ENCODE measurements at regions not wholly inside any gene's neighbourhood (a gene's known extent, or its start where the extent isn't known, plus 50 kb on each side); places are given as distances from the start of the nearest gene placed in this dataset.

DNA sequence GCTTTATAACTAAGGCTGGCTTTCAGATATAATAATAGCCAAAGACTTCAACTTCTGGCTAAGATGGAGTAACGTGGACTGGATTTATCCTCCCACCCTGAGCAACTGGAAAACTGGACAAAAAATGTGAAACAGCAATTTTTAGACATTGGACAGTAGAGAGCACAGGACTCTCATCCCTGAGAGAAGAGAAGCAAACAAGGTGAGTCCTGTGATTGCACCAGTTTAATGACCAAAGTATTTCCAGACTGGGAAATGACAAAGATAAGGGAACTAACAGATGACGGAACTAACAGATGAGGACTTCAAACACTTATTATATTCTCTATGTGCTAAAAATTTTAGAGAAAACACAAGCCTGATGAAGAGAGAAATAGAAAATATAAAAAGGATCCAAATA is 175.7 kb upstream of the SLC25A13 start:
- TF ChIP-seq, protein P1, sequence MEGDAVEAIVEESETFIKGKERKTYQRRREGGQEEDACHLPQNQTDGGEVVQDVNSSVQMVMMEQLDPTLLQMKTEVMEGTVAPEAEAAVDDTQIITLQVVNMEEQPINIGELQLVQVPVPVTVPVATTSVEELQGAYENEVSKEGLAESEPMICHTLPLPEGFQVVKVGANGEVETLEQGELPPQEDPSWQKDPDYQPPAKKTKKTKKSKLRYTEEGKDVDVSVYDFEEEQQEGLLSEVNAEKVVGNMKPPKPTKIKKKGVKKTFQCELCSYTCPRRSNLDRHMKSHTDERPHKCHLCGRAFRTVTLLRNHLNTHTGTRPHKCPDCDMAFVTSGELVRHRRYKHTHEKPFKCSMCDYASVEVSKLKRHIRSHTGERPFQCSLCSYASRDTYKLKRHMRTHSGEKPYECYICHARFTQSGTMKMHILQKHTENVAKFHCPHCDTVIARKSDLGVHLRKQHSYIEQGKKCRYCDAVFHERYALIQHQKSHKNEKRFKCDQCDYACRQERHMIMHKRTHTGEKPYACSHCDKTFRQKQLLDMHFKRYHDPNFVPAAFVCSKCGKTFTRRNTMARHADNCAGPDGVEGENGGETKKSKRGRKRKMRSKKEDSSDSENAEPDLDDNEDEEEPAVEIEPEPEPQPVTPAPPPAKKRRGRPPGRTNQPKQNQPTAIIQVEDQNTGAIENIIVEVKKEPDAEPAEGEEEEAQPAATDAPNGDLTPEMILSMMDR (conservative IDR thresholded peaks at IDR 0.05; ENCODE audit: low read depth, low read length) = no peak
- TF ChIP-seq EZH2 (IDR thresholded peaks at IDR 0.05; ENCODE audit: borderline replicate concordance, low read depth, low read length, poor library complexity, severe bottlenecking) = no peak

All from A673 (cell line).